ENCODE measurements at regions not wholly inside any gene's neighbourhood (a gene's known extent, or its start where the extent isn't known, plus 50 kb on each side); places are given as distances from the start of the nearest gene placed in this dataset.

DNA sequence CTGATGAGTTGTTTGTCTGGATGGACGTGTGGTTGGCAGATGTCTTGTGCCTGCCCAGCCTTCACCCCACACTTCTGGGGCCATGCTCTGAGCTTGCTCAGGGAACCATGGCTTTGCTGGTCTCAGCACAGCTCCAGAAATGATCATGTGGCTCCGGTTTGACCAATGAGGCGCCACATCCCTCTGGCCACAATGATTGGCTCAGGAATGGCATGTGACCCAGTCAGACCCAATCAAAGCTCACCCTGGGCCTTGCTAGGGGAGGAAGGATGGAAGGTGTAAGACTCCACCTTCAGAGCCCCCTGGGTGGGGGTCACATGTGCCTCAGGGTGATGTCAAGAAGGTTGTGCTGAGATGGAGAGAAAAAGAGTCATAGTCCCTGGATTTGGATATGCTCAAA lies 281.6 kb upstream of the SULF2 start:
- Histone ChIP-seq H3K27ac (no peak overlapping the region), H3K36me3 (no peaks in the 10 kb centered on the region), H3K4me1 (no peaks in the 10 kb centered on the region), H3K27me3 (no peaks in the 10 kb centered on the region), H3K4me3 (no peak overlapping the region), H3K9me3 (no peaks in the 10 kb centered on the region)
- no peak for TF ChIP-seq CTCF (IDR thresholded peaks at IDR 0.05)
- TF ChIP-seq POLR2A (IDR thresholded peaks at IDR 0.05) = no peak
- intact Hi-C loops (cut with DNase I; ENCODE audit: low total_unique reads) = no loop called here
- no peak for DNase-seq

DNA sequence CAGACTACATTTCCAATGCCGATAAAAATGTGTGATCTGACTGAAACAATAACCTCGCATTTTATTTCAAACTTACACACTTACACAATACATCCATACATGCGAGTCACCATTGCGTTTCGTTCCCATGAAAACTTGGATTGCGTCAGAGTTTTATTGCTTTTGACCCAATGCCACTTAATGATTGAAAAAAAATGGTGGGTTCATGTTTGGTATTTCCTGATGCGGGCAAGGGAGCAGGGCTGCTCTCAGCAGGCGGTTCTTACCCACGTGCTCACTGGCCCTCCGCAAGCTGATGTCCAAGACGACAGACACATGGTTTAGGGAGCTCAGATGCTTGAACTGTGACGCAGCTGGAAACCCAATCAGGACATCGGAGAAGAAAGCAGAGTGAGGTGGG lies 281.0 kb upstream of the SULF2 start:
- TF ChIP-seq CTCF (IDR thresholded peaks at IDR 0.05) = no peak
- no peak for TF ChIP-seq POLR2A (IDR thresholded peaks at IDR 0.05)

DNA sequence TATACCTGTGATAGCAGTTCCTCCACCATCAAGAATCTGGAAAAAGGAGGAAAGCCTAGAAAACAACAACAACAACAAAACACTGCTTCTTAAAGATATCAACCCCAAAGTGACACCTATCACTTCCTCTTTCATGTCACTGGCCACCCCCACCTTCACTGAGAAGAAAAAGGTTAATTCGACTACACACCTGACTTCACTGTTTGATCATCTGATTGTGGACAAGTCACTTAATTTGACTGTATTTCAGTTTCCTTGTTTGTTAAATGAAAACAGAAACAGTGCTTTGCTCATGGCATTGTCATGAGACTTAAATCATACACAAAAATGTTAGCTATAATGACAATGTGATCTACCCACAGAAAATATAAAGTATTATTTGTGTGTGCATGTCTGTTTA lies 280.6 kb upstream of the SULF2 start:
- no peak for DNase-seq
- Histone ChIP-seq H3K27me3 (no peaks in the 10 kb centered on the region), H3K27ac (no peak overlapping the region), H3K4me1 (no peaks in the 10 kb centered on the region), H3K4me3 (no peak overlapping the region), H3K36me3 (no peaks in the 10 kb centered on the region), H3K9me3 (no peaks in the 10 kb centered on the region)
- TF ChIP-seq CTCF (IDR thresholded peaks at IDR 0.05) (no peak), POLR2A (IDR thresholded peaks at IDR 0.05) (no peak)
- intact Hi-C loops (cut with DNase I; ENCODE audit: low total_unique reads) = no loop called here

More for the DNA sequence above, 281.0 kb upstream of the SULF2 start:
- Histone ChIP-seq H3K36me3 (no peaks in the 10 kb centered on the region), H3K27me3 (no peaks in the 10 kb centered on the region), H3K4me1 (no peaks in the 10 kb centered on the region), H3K9me3 (no peaks in the 10 kb centered on the region), H3K27ac (no peak overlapping the region), H3K4me3 (no peak overlapping the region)
- intact Hi-C loops (cut with DNase I; ENCODE audit: low total_unique reads) = no loop called here
- no peak for DNase-seq

- H3K9me3 ChIP-seq = no peaks in the 10 kb centered on the region
- DNase-seq = no peak
- no peaks in the 10 kb centered on the region for H3K36me3 ChIP-seq
- intact Hi-C loops (cut with DNase I; ENCODE audit: low total_unique reads) = no loop called here
- H3K27ac ChIP-seq = peak overlapping the region in 1 of 2 donors; percentile 13
- H3K4me3 ChIP-seq = no peak overlapping the region
- no peak for TF ChIP-seq CTCF (IDR thresholded peaks at IDR 0.05)
- no peak for TF ChIP-seq POLR2A (IDR thresholded peaks at IDR 0.05)
- H3K4me1 ChIP-seq = no peaks in the 10 kb centered on the region
- no peaks in the 10 kb centered on the region for H3K27me3 ChIP-seq
Measured at GRCh38 chr20:48064929-48065328, 279.6 kb upstream of the SULF2 start.

GRCh38 chr20:48060841-48061720 lies 275.8 kb upstream of the SULF2 start:
- intact Hi-C loops (cut with DNase I; ENCODE audit: low total_unique reads) = no loop called here
- TF ChIP-seq CTCF (IDR thresholded peaks at IDR 0.05) = no peak
- no peak for TF ChIP-seq POLR2A (IDR thresholded peaks at IDR 0.05)
- DNase-seq = no peak
- Histone ChIP-seq H3K9me3 (no peaks in the 10 kb centered on the region), H3K4me3 (no peak overlapping the region), H3K36me3 (no peaks in the 10 kb centered on the region), H3K27ac (no peak overlapping the region), H3K27me3 (no peaks in the 10 kb centered on the region), H3K4me1 (no peaks in the 10 kb centered on the region)
